SK-N-SH (cell line): ENCODE measurements at regions not wholly inside any gene's neighbourhood (a gene's known extent, or its start where the extent isn't known, plus 50 kb on each side); places are given as distances from the start of the nearest gene placed in this dataset.

Source experiments
- CTCF ChIP-seq: fragments of 200-600 bp; sonication (generic); IDR thresholded peaks from 2 replicates; pipeline ENCODE4 v1.6.1; 2017; ENCODE audit warnings: antibody characterized with exemption, mild to moderate bottlenecking, moderate library complexity
- EP300 ChIP-seq, 2 experiments: IDR thresholded peaks; 2 replicates each; pipeline versions ENCODE4 v1.4.0 to v1.6.1; 2012; ENCODE audit warnings: borderline replicate concordance in 1 of 2, low read depth in 1 of 2, low read length in 1 of 2
- EZH2phosphoT487 ChIP-seq: fragments of 200-600 bp; sonication (generic); IDR thresholded peaks from 2 replicates; pipeline ENCODE4 v1.6.1; 2017; ENCODE audit warnings: low read depth, mixed run types, mild to moderate bottlenecking, antibody characterized with exemption, moderate library complexity, borderline replicate concordance
- FOXM1 ChIP-seq: IDR thresholded peaks from 2 replicates; pipeline ENCODE4 v1.4.0; 2012; ENCODE audit warnings: low read depth, mild to moderate bottlenecking
- GABPA ChIP-seq: IDR thresholded peaks from 2 replicates; pipeline ENCODE4 v1.4.0; 2012; ENCODE audit warnings: low read depth, mild to moderate bottlenecking
- JUND ChIP-seq: IDR thresholded peaks from 2 replicates; pipeline ENCODE4 v1.4.0; 2012
- POLR2AphosphoS5 ChIP-seq: IDR thresholded peaks from 2 replicates; pipeline ENCODE4 v1.6.1; 2012; ENCODE audit warnings: low read depth, low read length
- RAD21 ChIP-seq: IDR thresholded peaks from 2 replicates; pipeline ENCODE4 v1.6.1; 2012; ENCODE audit warnings: mild to moderate bottlenecking, low read length
- SIN3A ChIP-seq: IDR thresholded peaks from 2 replicates; pipeline ENCODE4 v1.6.1; 2012; ENCODE audit warnings: low read depth, mild to moderate bottlenecking, low read length, moderate library complexity, borderline replicate concordance
- TAF1 ChIP-seq: IDR thresholded peaks from 2 replicates; pipeline ENCODE4 v1.6.1; 2012; ENCODE audit warnings: low read depth, mild to moderate bottlenecking, low read length, moderate library complexity, borderline replicate concordance
- TCF12 ChIP-seq: IDR thresholded peaks from 2 replicates; pipeline ENCODE4 v1.4.0; 2012
- TEAD4 ChIP-seq: IDR thresholded peaks from 2 replicates; pipeline ENCODE4 v1.4.0; 2012; ENCODE audit warnings: mild to moderate bottlenecking, borderline replicate concordance; ENCODE audit not compliant: insufficient read depth
- TF ChIP-seq, protein P1 (sequence below): IDR thresholded peaks from 2 replicates; pipeline ENCODE4 v1.6.1; 2012; ENCODE audit warnings: mild to moderate bottlenecking, low read depth, low read length, moderate library complexity

DNA sequence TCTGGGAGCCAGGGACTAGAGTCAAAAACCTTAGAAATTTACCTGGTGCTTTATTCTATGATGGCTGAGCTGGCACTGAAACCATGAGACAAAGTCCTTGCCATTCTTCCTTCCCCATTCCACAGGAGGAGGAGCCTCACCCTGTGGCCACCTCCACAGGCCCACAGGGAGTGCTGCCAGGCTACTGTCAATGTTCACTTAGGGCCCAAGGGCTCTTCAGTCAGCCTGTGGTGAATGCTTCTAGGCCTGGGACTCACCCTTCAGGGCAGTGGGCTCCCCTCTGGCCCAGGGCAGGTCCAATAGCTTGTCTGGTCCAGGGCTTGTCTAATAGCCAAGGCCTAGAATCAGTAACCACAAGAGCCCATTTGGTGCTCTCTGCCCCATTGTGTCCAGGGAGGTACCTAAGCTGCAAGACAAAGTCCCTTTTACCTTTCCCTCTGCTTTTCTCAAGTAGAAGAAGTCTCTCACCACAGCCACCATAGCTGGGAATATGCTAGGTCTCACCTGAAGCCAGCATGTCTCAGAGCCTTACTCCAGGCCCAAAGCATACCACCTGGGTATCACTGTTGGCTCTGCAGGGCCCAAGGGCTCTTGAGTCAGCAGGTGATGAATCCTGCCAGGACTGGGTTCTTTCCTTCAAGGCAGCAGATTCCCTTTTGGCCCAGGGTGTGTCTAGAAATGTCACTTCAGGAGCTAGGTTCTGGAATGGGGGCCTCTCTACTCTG lies 61.8 kb upstream of the CHRNB4 start:
- TF ChIP-seq JUND (no peak), EZH2phosphoT487 (no peak), CTCF (no peak), POLR2AphosphoS5 (no peak), TCF12 (no peak), SIN3A (no peak), EP300 (IDR thresholded peaks at IDR 0.05; ENCODE audit: borderline replicate concordance in 1 of 2, low read depth in 1 of 2, low read length in 1 of 2) (no peak), TAF1 (no peak), GABPA (no peak), RAD21 (no peak), TEAD4 (no peak), FOXM1 (no peak)
- TF ChIP-seq, protein P1, sequence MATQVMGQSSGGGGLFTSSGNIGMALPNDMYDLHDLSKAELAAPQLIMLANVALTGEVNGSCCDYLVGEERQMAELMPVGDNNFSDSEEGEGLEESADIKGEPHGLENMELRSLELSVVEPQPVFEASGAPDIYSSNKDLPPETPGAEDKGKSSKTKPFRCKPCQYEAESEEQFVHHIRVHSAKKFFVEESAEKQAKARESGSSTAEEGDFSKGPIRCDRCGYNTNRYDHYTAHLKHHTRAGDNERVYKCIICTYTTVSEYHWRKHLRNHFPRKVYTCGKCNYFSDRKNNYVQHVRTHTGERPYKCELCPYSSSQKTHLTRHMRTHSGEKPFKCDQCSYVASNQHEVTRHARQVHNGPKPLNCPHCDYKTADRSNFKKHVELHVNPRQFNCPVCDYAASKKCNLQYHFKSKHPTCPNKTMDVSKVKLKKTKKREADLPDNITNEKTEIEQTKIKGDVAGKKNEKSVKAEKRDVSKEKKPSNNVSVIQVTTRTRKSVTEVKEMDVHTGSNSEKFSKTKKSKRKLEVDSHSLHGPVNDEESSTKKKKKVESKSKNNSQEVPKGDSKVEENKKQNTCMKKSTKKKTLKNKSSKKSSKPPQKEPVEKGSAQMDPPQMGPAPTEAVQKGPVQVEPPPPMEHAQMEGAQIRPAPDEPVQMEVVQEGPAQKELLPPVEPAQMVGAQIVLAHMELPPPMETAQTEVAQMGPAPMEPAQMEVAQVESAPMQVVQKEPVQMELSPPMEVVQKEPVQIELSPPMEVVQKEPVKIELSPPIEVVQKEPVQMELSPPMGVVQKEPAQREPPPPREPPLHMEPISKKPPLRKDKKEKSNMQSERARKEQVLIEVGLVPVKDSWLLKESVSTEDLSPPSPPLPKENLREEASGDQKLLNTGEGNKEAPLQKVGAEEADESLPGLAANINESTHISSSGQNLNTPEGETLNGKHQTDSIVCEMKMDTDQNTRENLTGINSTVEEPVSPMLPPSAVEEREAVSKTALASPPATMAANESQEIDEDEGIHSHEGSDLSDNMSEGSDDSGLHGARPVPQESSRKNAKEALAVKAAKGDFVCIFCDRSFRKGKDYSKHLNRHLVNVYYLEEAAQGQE: no peak
